ENCODE measurements at regions not wholly inside any gene's neighbourhood (a gene's known extent, or its start where the extent isn't known, plus 50 kb on each side); places are given as distances from the start of the nearest gene placed in this dataset.

- peak; percentile 71 for DNase-seq (ENCODE audit: low spot score)
- Mint-ChIP-seq H3K27ac (peak overlapping the region; percentile 81 to 96), H3K4me1 (ENCODE audit: low read depth in 2 of 2) (peaks cover 50 to 59% of the 10 kb centered on the region in 2 donors), H3K36me3 (peaks cover 33% of the 10 kb centered on the region), H3K27me3 (no peaks in the 10 kb centered on the region), H3K4me3 (peak overlapping the region; percentile 52), H3K9me3 (peaks cover 22% of the 10 kb centered on the region)
- ATAC-seq, result peak; percentile 70 to 75
Measured at GRCh38 chr10:7507887-7508726, 97.3 kb upstream of the SFMBT2 start.

DNA sequence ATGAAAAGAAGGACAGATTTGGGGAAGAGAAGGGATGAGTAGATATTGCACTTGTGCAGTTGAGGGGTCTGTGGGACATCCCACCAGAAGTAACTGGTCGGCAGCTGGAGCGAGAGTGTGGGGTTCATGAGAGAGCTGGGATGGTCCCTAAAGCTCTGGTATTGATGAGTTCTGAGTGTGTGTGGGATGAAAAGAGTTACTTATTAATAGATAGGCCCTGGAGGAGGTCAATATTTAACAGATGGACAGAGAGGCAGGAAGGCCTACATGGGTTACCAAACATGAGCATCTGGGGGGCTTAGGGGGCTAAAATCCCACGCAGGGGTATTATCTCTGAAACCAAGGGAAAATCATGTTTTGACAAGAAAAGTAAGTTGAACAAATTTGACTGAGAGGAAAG is 95.7 kb upstream of the SFMBT2 start:
- Mint-ChIP-seq H3K4me1 (ENCODE audit: low read depth in 2 of 2) (peaks cover 46 to 55% of the 10 kb centered on the region in 2 donors), H3K27ac (peak overlapping the region; percentile 81 to 96), H3K36me3 (peaks cover 33% of the 10 kb centered on the region), H3K9me3 (peaks cover 22% of the 10 kb centered on the region), H3K27me3 (no peaks in the 10 kb centered on the region), H3K4me3 (peak overlapping the region; percentile 62)
- DNase-seq (ENCODE audit: low spot score), result no peak
- ATAC-seq, result no peak

DNA sequence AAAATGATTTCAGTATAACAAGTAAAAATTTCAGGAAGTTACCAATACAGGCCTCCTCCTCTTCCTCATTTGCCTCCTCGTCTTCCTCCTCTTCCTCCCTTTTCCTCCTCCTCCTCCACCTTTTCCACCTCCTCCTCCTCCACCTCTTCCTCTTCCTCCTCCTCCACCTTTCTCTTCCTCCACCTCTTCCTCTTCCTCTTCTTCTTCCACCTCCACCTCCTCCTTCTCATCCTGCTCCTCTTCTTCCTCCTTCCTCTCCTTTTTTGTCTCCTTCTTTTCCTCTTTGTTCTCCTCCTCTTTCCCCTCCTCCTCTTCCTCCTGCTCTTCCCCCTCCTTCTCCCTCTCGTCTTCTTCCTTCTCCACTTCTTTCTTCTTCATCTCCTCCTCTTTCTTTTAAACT is 94.4 kb upstream of the SFMBT2 start:
- peaks cover 17% of the 10 kb centered on the region for H3K9me3 Mint-ChIP-seq
- no peak overlapping the region for H3K4me3 Mint-ChIP-seq
- H3K27me3 Mint-ChIP-seq, result no peaks in the 10 kb centered on the region
- H3K27ac Mint-ChIP-seq, result peak overlapping the region in 1 of 2 donors; percentile 96
- ATAC-seq (no peak), DNase-seq (ENCODE audit: low spot score) (no peak)
- peaks cover 50 to 55% of the 10 kb centered on the region in 2 donors for H3K4me1 Mint-ChIP-seq (ENCODE audit: low read depth in 2 of 2)
- H3K36me3 Mint-ChIP-seq, result peaks cover 20% of the 10 kb centered on the region

- H3K27me3 Mint-ChIP-seq, result no peaks in the 10 kb centered on the region
- DNase-seq (ENCODE audit: low spot score), result no peak
- ATAC-seq, result no peak
- H3K4me3 Mint-ChIP-seq, result no peak overlapping the region
- peaks cover 6% of the 10 kb centered on the region for H3K9me3 Mint-ChIP-seq
- peaks cover 6% of the 10 kb centered on the region for H3K36me3 Mint-ChIP-seq
- no peak overlapping the region for H3K27ac Mint-ChIP-seq
- H3K4me1 Mint-ChIP-seq (ENCODE audit: low read depth in 2 of 2), result peaks cover 35 to 40% of the 10 kb centered on the region in 2 donors
Measured at GRCh38 chr10:7503190-7503589, 92.4 kb upstream of the SFMBT2 start.

DNA sequence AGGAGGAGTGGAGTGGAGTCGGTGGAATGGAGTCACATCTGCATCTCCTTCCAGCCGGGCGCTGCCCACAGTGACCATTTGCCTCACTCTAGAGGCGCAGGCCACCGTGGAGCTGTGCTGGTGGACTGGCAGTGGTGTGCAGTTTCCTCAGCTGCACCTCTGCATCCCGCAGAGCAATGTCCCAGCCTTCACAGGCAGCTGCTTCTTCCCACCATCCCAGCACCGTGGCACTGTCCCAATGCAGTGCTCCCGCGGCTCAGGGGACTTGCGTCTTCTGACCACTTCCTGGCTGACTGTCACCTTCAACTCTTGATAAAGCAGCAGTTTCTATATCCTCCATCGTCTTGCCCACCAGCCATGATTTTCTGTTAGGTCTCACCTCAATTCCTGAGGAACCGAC is 90.3 kb upstream of the SFMBT2 start:
- peaks cover 1% of the 10 kb centered on the region for H3K36me3 Mint-ChIP-seq
- no peaks in the 10 kb centered on the region for H3K9me3 Mint-ChIP-seq
- H3K4me1 Mint-ChIP-seq (ENCODE audit: low read depth in 2 of 2), result peaks cover 20 to 27% of the 10 kb centered on the region in 2 donors
- peak; percentile 79 to 82 for ATAC-seq
- no peak overlapping the region for H3K27ac Mint-ChIP-seq
- H3K27me3 Mint-ChIP-seq, result no peaks in the 10 kb centered on the region
- H3K4me3 Mint-ChIP-seq, result peak overlapping the region; percentile 7
- no peak for DNase-seq (ENCODE audit: low spot score)

GRCh38 chr10:7498111-7498510 is 87.3 kb upstream of the SFMBT2 start:
- no peak overlapping the region for H3K4me3 Mint-ChIP-seq
- no peaks in the 10 kb centered on the region for H3K27me3 Mint-ChIP-seq
- H3K4me1 Mint-ChIP-seq (ENCODE audit: low read depth in 2 of 2), result peaks cover 20 to 33% of the 10 kb centered on the region in 2 donors
- DNase-seq (ENCODE audit: low spot score) (no peak), ATAC-seq (no peak)
- H3K9me3 Mint-ChIP-seq, result no peaks in the 10 kb centered on the region
- no peaks in the 10 kb centered on the region for H3K36me3 Mint-ChIP-seq
- no peak overlapping the region for H3K27ac Mint-ChIP-seq

- no peak for DNase-seq (ENCODE audit: low spot score)
Measured at GRCh38 chr10:7493996-7494395, 83.2 kb upstream of the SFMBT2 start.

GRCh38 chr10:7492660-7493046 is 81.8 kb upstream of the SFMBT2 start:
- DNase-seq (ENCODE audit: low spot score) (no peak), ATAC-seq (peak; percentile 73 to 77)
- Mint-ChIP-seq H3K4me3 (peak overlapping the region; percentile 73), H3K4me1 (ENCODE audit: low read depth in 2 of 2) (peaks cover 27 to 44% of the 10 kb centered on the region in 2 donors), H3K27ac (peak overlapping the region; percentile 66 to 68), H3K9me3 (no peaks in the 10 kb centered on the region), H3K27me3 (no peaks in the 10 kb centered on the region), H3K36me3 (no peaks in the 10 kb centered on the region)

More at GRCh38 chr10:7493996-7494395, 83.2 kb upstream of the SFMBT2 start:
- no peaks in the 10 kb centered on the region for H3K9me3 Mint-ChIP-seq
- no peaks in the 10 kb centered on the region for H3K36me3 Mint-ChIP-seq
- peaks cover 23 to 43% of the 10 kb centered on the region in 2 donors for H3K4me1 Mint-ChIP-seq (ENCODE audit: low read depth in 2 of 2)
- H3K27ac Mint-ChIP-seq, result no peak overlapping the region
- H3K4me3 Mint-ChIP-seq, result no peak overlapping the region
- ATAC-seq, result no peak
- H3K27me3 Mint-ChIP-seq, result no peaks in the 10 kb centered on the region

GRCh38 chr10:7491949-7492659 is 81.3 kb upstream of the SFMBT2 start:
- ATAC-seq (peak; percentile 59 to 64), DNase-seq (ENCODE audit: low spot score) (no peak)
- peak overlapping the region; percentile 66 to 68 for H3K27ac Mint-ChIP-seq
- no peaks in the 10 kb centered on the region for H3K27me3 Mint-ChIP-seq
- no peaks in the 10 kb centered on the region for H3K36me3 Mint-ChIP-seq
- peak overlapping the region; percentile 73 for H3K4me3 Mint-ChIP-seq
- H3K4me1 Mint-ChIP-seq (ENCODE audit: low read depth in 2 of 2), result peaks cover 32 to 45% of the 10 kb centered on the region in 2 donors
- H3K9me3 Mint-ChIP-seq, result no peaks in the 10 kb centered on the region

DNA sequence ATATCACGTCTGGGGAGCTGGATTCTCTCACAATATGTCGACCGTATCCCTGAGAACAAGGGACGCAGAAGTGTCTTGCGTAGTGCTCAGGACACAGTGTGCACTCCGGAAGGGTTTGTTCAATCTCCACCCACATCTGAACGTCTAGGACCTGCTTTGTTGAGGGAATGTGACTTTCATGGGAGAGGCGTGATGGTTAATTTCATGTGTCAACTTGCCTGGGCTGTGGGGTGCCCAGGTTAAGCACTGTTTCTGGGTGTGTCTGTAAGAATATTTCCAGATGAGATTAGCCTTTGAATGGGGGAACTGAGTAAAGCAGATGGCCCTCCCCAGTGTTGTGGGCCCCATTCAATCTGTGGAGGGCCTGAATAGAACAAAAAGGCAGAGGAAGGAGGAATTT is 80.4 kb upstream of the SFMBT2 start:
- DNase-seq (ENCODE audit: low spot score) (no peak), ATAC-seq (peak in 1 of 2 donors; percentile 28)
- Mint-ChIP-seq H3K4me3 (no peak overlapping the region), H3K4me1 (ENCODE audit: low read depth in 2 of 2) (peaks cover 34 to 50% of the 10 kb centered on the region in 2 donors), H3K27me3 (no peaks in the 10 kb centered on the region), H3K27ac (peak overlapping the region; percentile 66 to 68), H3K9me3 (no peaks in the 10 kb centered on the region), H3K36me3 (no peaks in the 10 kb centered on the region)

DNA sequence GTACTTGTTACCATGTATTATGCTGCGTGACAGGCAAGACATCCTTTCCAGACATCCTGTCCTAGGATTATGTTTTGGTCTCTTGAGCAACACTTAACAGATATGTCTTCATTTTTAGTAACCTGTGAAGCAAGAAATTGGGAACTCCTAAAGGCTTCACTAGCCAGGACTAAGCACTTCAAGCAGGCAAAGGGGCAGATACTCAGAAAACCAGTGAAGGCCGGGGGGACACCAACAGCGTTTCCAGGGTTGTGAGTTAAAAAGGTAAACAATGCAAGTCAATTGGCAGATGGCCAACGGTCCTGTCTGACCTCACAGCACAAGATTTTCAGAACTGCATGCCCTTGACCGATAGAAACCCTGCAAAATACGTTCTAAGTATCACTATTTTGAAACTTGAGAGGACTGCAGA is 77.6 kb upstream of the SFMBT2 start:
- Mint-ChIP-seq H3K36me3 (peaks cover 5% of the 10 kb centered on the region), H3K9me3 (peaks cover 4% of the 10 kb centered on the region), H3K27me3 (no peaks in the 10 kb centered on the region), H3K4me3 (no peak overlapping the region), H3K4me1 (ENCODE audit: low read depth in 2 of 2) (peaks cover 53 to 66% of the 10 kb centered on the region in 2 donors), H3K27ac (peak overlapping the region in 1 of 2 donors; percentile 62)
- ATAC-seq (no peak), DNase-seq (ENCODE audit: low spot score) (no peak)

DNA sequence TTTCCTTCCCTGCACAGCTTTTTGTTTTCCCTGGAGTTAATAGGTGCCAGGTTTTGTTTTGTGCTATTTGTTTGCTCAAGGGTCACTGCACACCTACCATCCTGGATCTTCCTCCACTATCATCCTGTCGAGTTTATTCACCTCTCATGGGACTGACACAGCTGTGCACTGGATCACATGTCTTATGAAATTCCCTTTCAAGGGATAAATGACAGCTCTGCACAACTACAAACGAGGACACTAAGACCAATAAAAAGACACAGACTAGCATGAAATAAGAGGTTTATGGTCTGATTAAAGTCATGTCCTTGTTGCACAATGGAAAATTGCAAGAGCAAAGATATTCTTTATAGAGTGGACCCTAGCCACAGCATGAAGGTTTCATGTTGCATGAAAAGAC is 76.7 kb upstream of the SFMBT2 start:
- Mint-ChIP-seq H3K27ac (peak overlapping the region in 1 of 2 donors; percentile 9), H3K9me3 (peaks cover 4% of the 10 kb centered on the region), H3K4me1 (ENCODE audit: low read depth in 2 of 2) (peaks cover 54 to 66% of the 10 kb centered on the region in 2 donors), H3K27me3 (no peaks in the 10 kb centered on the region), H3K4me3 (no peak overlapping the region), H3K36me3 (peaks cover 6% of the 10 kb centered on the region)
- no peak for DNase-seq (ENCODE audit: low spot score)
- ATAC-seq, result no peak

DNA sequence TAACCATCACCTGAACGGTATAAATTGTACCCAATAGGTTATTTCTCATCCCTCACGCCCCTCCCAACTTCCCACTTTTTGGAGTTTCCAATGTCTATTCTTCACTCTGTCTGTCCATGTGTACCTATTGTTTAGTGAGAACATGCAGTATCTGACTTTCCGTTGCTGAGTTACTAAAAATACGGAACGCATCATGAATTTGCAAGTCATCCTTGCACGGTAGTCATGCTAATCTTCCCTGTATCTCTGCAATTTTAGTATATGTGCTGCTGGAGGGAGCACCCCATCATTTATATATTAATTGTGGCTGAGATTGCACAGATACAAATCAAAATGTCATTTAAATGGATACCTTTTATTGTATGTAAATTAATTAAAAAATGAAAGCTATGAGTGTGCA is 75.7 kb upstream of the SFMBT2 start:
- Mint-ChIP-seq H3K4me3 (no peak overlapping the region), H3K9me3 (peaks cover 4% of the 10 kb centered on the region), H3K4me1 (ENCODE audit: low read depth in 2 of 2) (peaks cover 47 to 60% of the 10 kb centered on the region in 2 donors), H3K27me3 (no peaks in the 10 kb centered on the region), H3K36me3 (peaks cover 6% of the 10 kb centered on the region), H3K27ac (no peak overlapping the region)
- DNase-seq (ENCODE audit: low spot score) (no peak), ATAC-seq (no peak)

DNA sequence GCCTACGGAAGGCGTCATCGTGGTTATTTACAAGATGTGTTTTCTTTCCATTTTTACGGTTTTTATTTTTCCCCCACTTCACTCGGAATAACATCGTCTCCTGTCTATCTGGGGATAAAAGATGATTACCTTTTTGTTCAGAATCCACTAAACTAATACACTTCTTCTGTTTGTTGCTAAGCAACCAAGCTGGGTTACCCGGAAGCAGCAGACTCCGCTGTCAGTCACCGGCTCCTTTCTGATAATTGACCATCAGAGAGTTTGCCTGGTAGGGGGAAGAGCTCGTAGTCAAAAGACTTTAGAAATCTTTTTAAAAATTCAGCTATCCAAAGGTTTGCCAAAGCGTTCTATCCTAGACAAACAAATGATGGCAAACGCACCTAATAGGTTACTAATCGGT is 75.0 kb upstream of the SFMBT2 start:
- H3K27ac Mint-ChIP-seq, result peak overlapping the region; percentile 96 to 100
- DNase-seq (ENCODE audit: low spot score) (no peak), ATAC-seq (no peak)
- peaks cover 54 to 60% of the 10 kb centered on the region in 2 donors for H3K4me1 Mint-ChIP-seq (ENCODE audit: low read depth in 2 of 2)
- H3K36me3 Mint-ChIP-seq, result peaks cover 6% of the 10 kb centered on the region
- H3K4me3 Mint-ChIP-seq, result peak overlapping the region; percentile 89
- H3K9me3 Mint-ChIP-seq, result peaks cover 4% of the 10 kb centered on the region
- H3K27me3 Mint-ChIP-seq, result no peaks in the 10 kb centered on the region
